Stomach (tissue), 4 donors: ENCODE measurements at regions not wholly inside any gene's neighbourhood (a gene's known extent, or its start where the extent isn't known, plus 50 kb on each side); places are given as distances from the start of the nearest gene placed in this dataset.

Experiments used
- CTCF ChIP-seq, 7 experiments: fragments of 450-650 bp in 4 of 7; fragments of 200-600 bp in 3 of 7; sonication (generic) in 3 of 7; IDR thresholded peaks; one replicate each; pipeline ENCODE4 v1.5.1; 2016 to 2019; ENCODE audit warnings: antibody characterized with exemption in 7 of 7, control low read depth in 2 of 7, mild to moderate bottlenecking in 1 of 7
- EP300 ChIP-seq: sonication (generic); formaldehyde crosslinking; IDR thresholded peaks from one replicate; pipeline ENCODE4 v1.6.1; 2017; ENCODE audit warnings: antibody characterized with exemption
- POLR2A ChIP-seq, 4 donors: fragments of 450-650 bp; IDR thresholded peaks; one replicate each; pipeline ENCODE4 v1.6.1; 2016; ENCODE audit warnings: antibody characterized with exemption in 4 of 4, control low read depth in 2 of 4, mild to moderate bottlenecking in 1 of 4, moderate library complexity in 1 of 4
- POLR2AphosphoS5 ChIP-seq, 3 donors: sonication (generic); formaldehyde crosslinking; IDR thresholded peaks; one replicate each; pipeline ENCODE4 v1.6.1; 2016; ENCODE audit warnings: antibody characterized with exemption in 3 of 3

DNA sequence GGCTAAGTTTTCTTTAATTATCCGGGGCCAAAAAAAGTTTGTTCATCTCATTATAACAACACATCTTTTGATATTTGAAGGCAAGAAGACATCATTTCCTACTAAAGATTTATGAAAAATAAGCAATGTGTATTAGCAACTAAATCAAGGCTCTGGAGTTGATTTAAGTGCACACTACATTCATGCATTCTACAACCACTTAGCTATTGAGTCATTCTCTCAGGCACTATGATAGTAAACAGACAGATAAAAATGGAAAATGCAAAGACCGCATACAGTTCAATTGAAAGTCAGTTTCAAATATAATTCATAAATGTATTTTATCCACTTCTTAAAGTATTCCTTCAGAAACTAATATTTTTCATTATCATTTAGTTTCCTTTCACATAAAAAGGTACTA is 1395.2 kb downstream of the PCDH9 start:
- TF ChIP-seq EP300 (no peak), POLR2AphosphoS5 (IDR thresholded peaks at IDR 0.05) (no peak), CTCF (IDR thresholded peaks at IDR 0.05) (no peak), POLR2A (IDR thresholded peaks at IDR 0.05) (no peak)
